PFSK-1 (cell line): ENCODE measurements at regions not wholly inside any gene's neighbourhood (a gene's known extent, or its start where the extent isn't known, plus 50 kb on each side); places are given as distances from the start of the nearest gene placed in this dataset.

Experiments
- FOXP2 ChIP-seq: optimal IDR thresholded peaks from 2 replicates; pipeline ENCODE3; 2011; ENCODE audit warnings: borderline replicate concordance, control low read depth, inconsistent platforms; ENCODE audit not compliant: insufficient read depth; ENCODE audit errors: extremely low read length, extremely low read depth
- POLR2AphosphoS5 ChIP-seq: IDR thresholded peaks from 2 replicates; pipeline ENCODE4 v1.6.1; 2012; ENCODE audit warnings: low read depth, mild to moderate bottlenecking, control low read depth, low read length, moderate library complexity
- REST ChIP-seq, 2 experiments: IDR thresholded peaks; 2 replicates each; pipeline versions ENCODE4 v1.6.1 to v1.8.0; 2011 to 2012; ENCODE audit warnings: low read depth in 2 of 2, low read length in 2 of 2, control low read depth in 1 of 2, inconsistent platforms in 1 of 2, mild to moderate bottlenecking in 1 of 2, moderate library complexity in 1 of 2; ENCODE audit not compliant: insufficient read depth in 1 of 2
- SIN3A ChIP-seq: IDR thresholded peaks from 2 replicates; pipeline ENCODE4 v1.6.1; 2012; ENCODE audit warnings: mild to moderate bottlenecking, low read length, moderate library complexity, borderline replicate concordance; ENCODE audit not compliant: insufficient read depth
- TAF1 ChIP-seq: IDR thresholded peaks from 2 replicates; pipeline ENCODE4 v1.6.1; 2012; ENCODE audit warnings: low read length, control low read depth, borderline replicate concordance; ENCODE audit not compliant: insufficient read depth

GRCh38 chrX:109859651-109860050 is 126.6 kb upstream of the ACSL4 start:
- TF ChIP-seq POLR2AphosphoS5 = no peak
- no peak for TF ChIP-seq TAF1
- no peak for TF ChIP-seq REST (IDR thresholded peaks at IDR 0.05; ENCODE audit: insufficient read depth in 1 of 2, low read depth in 2 of 2, low read length in 2 of 2)
- no peak for TF ChIP-seq SIN3A
- no peak for TF ChIP-seq FOXP2

- no peak for TF ChIP-seq POLR2AphosphoS5
Observed at GRCh38 chrX:109862433-109862832, 129.4 kb upstream of the ACSL4 start.

GRCh38 chrX:109863811-109864210 is 130.8 kb upstream of the ACSL4 start:
- TF ChIP-seq REST (IDR thresholded peaks at IDR 0.05; ENCODE audit: insufficient read depth in 1 of 2, low read depth in 2 of 2, low read length in 2 of 2) (no peak), TAF1 (no peak), POLR2AphosphoS5 (no peak), FOXP2 (no peak), SIN3A (no peak)

GRCh38 chrX:109871121-109871888 is 131.6 kb upstream of the TMEM164 start:
- TF ChIP-seq TAF1 (no peak), POLR2AphosphoS5 (no peak), SIN3A (no peak), FOXP2 (no peak), REST (IDR thresholded peaks at IDR 0.05; ENCODE audit: insufficient read depth in 1 of 2, low read depth in 2 of 2, low read length in 2 of 2) (no peak)

GRCh38 chrX:109872021-109872732 is 130.7 kb upstream of the TMEM164 start:
- TF ChIP-seq SIN3A (no peak), REST (IDR thresholded peaks at IDR 0.05; ENCODE audit: insufficient read depth in 1 of 2, low read depth in 2 of 2, low read length in 2 of 2) (no peak), FOXP2 (no peak), TAF1 (no peak), POLR2AphosphoS5 (no peak)
